Kidney epithelial cell (primary cell): ENCODE measurements at regions not wholly inside any gene's neighbourhood (a gene's known extent, or its start where the extent isn't known, plus 50 kb on each side); places are given as distances from the start of the nearest gene placed in this dataset.

Experiments
- DNase-seq: peaks from one replicate; pipeline ENCODE4 v3.0.0-alpha.2; 2010; ENCODE audit warnings: low read depth
- H3K27me3 ChIP-seq: 2 replicates; pipeline ENCODE4 v1.6.0; 2011; ENCODE audit warnings: low read length; ENCODE audit not compliant: control insufficient read depth, insufficient read depth
- H3K36me3 ChIP-seq: 2 replicates; pipeline ENCODE4 v1.5.1; 2011; ENCODE audit warnings: low read length; ENCODE audit not compliant: control insufficient read depth, insufficient read depth
- H3K4me3 ChIP-seq: 2 replicates; pipeline ENCODE4 v1.5.1; 2011; ENCODE audit warnings: low read depth, mild to moderate bottlenecking, control low read depth, low read length
- TF ChIP-seq, protein P1 (sequence below): IDR thresholded peaks from 2 replicates; pipeline ENCODE4 v1.5.1; 2011; ENCODE audit warnings: mild to moderate bottlenecking, moderate library complexity, low read length, control low read depth, inconsistent platforms; ENCODE audit not compliant: insufficient read depth, poor library complexity, severe bottlenecking

DNA sequence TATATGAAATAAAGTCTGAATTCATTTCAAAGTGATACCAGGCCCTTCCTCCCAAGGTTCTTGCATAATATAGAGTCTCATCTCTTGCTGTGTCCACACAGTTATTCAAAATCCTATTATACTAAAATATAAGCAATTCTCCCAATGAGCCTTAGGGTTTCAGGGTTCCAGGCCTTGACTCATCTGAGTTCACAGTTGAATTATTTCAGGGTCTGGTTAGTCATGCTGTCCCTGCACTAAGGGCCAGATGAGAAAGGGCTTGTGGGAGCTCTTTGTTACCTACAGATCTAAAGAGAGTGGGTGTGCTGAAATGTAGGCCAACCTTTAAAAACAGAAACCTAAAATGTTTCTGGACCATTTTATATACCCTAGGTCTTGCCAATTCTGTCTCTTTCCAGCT, 337.5 kb upstream of the LRRC7 start:
- H3K27me3 ChIP-seq = no peaks in the 10 kb centered on the region
- H3K4me3 ChIP-seq = no peak overlapping the region
- TF ChIP-seq, protein P1, sequence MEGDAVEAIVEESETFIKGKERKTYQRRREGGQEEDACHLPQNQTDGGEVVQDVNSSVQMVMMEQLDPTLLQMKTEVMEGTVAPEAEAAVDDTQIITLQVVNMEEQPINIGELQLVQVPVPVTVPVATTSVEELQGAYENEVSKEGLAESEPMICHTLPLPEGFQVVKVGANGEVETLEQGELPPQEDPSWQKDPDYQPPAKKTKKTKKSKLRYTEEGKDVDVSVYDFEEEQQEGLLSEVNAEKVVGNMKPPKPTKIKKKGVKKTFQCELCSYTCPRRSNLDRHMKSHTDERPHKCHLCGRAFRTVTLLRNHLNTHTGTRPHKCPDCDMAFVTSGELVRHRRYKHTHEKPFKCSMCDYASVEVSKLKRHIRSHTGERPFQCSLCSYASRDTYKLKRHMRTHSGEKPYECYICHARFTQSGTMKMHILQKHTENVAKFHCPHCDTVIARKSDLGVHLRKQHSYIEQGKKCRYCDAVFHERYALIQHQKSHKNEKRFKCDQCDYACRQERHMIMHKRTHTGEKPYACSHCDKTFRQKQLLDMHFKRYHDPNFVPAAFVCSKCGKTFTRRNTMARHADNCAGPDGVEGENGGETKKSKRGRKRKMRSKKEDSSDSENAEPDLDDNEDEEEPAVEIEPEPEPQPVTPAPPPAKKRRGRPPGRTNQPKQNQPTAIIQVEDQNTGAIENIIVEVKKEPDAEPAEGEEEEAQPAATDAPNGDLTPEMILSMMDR = no peak
- no peak for DNase-seq
- no peaks in the 10 kb centered on the region for H3K36me3 ChIP-seq

DNA sequence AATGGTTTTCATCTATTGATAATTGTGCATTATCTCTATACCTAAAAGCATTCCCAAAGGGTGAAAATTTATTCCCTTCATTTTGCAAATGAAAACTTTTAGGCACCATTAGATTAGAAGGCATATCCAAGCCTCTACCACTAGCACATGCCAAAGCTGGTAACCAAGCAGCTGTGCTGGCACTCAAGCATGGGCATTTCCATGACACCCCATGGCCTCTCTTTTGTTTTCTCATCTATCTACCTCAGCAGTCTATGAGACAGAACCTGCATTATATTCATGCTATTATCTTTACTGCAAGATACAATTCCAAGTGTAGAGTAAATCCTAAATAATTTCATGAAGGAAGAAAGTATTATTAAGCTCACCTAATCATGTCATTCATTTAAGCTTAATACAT, 334.3 kb upstream of the LRRC7 start:
- Histone ChIP-seq H3K36me3 (no peaks in the 10 kb centered on the region), H3K27me3 (no peaks in the 10 kb centered on the region), H3K4me3 (no peak overlapping the region)
- TF ChIP-seq, protein P1 = no peak
- no peak for DNase-seq

DNA sequence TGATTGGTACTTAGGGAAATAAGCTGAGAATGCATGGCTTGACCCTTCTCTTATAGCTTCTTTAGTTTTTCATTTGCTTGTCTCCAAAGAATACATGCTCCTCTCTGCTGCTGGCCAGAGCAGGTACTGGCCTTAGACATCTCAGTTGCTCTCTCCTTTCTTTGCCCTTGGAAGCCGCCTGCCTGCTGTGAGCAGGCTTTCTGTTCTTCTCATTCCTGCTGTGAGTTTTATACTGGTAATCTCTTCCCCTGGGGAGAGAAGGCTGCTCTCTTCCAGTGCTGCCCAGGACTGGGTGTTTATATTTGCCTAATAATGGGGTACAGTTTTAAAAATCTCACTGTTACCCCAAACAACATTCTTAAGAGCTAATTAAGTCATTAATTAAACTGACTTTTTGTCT, 323.5 kb upstream of the LRRC7 start:
- Histone ChIP-seq H3K27me3 (no peaks in the 10 kb centered on the region), H3K4me3 (no peak overlapping the region), H3K36me3 (no peaks in the 10 kb centered on the region)
- TF ChIP-seq, protein P1 = no peak
- no peak for DNase-seq

DNA sequence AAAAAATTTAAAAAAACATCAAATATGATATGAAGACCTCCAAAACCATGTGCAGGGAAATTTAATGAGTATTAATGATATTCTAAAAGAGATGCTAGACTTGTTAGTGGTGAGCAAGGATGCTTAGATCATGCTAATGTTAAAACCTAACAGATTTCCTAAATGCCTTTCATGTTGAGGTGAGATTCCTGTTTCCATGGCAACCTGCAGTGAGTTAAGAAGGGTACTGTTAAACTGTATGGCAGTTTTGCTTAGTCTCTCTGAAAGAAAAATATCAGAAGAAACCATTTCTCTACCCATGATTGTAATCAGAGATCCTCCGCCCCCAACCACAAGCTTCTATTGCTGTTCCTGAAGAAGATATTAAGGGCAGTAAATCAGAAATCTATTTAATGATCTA, 321.6 kb upstream of the LRRC7 start:
- no peaks in the 10 kb centered on the region for H3K36me3 ChIP-seq
- TF ChIP-seq, protein P1 = no peak

DNA sequence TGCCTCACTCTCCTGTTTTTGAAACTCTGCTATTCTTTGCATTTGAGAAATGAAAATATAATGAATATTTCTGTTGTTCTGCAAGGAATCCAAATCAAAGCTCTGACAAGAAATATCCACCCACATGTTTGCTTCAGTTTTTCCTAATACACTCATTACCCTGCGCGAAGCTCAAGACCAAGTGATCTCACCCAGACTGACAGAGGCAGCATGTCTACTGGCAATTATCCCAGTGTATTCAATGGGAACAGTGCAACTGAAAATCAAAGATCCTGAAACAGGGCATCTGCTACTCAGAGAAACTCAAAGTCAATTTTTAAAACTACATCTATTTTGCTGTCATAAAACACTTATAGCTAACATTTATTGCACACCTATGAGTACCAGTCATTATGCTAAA, 321.0 kb upstream of the LRRC7 start:
- H3K27me3 ChIP-seq = no peaks in the 10 kb centered on the region
- TF ChIP-seq, protein P1 = no peak
- no peaks in the 10 kb centered on the region for H3K36me3 ChIP-seq
- no peak for DNase-seq
- H3K4me3 ChIP-seq = no peak overlapping the region

More for the DNA sequence above, 321.6 kb upstream of the LRRC7 start:
- H3K27me3 ChIP-seq = no peaks in the 10 kb centered on the region
- H3K4me3 ChIP-seq = no peak overlapping the region
- DNase-seq = no peak

DNA sequence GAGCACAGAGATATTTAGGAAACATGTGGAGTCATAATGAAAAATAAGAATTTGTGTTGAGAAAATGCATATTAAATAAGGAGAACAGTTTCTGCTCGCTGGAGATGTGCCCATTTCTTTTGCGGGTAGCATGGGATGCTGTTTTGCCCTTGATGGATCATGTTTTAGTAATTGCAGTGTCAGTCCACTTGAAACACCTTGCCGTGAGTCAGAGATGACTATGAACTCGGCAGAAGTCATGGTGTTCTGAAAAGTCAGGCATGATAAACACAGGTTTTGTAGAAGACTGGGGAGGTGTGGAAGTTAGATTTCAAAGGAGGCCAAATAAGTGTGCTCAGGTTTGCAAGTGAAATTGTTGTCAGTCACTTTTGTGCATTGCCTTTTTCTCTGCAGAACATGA, 315.0 kb upstream of the LRRC7 start:
- TF ChIP-seq, protein P1 = no peak

More for the DNA sequence above, 315.0 kb upstream of the LRRC7 start:
- Histone ChIP-seq H3K4me3 (no peak overlapping the region), H3K36me3 (no peaks in the 10 kb centered on the region), H3K27me3 (no peaks in the 10 kb centered on the region)
- no peak for DNase-seq
